Left renal pelvis (tissue), 4 donors: ENCODE measurements at regions not wholly inside any gene's neighbourhood (a gene's known extent, or its start where the extent isn't known, plus 50 kb on each side); places are given as distances from the start of the nearest gene placed in this dataset.

Experiments
- DNase-seq, 4 donors: peaks; one replicate each; pipeline ENCODE4 v3.0.0-alpha.2; 2013; ENCODE audit warnings: low read depth in 4 of 4, low spot score in 3 of 4

DNA sequence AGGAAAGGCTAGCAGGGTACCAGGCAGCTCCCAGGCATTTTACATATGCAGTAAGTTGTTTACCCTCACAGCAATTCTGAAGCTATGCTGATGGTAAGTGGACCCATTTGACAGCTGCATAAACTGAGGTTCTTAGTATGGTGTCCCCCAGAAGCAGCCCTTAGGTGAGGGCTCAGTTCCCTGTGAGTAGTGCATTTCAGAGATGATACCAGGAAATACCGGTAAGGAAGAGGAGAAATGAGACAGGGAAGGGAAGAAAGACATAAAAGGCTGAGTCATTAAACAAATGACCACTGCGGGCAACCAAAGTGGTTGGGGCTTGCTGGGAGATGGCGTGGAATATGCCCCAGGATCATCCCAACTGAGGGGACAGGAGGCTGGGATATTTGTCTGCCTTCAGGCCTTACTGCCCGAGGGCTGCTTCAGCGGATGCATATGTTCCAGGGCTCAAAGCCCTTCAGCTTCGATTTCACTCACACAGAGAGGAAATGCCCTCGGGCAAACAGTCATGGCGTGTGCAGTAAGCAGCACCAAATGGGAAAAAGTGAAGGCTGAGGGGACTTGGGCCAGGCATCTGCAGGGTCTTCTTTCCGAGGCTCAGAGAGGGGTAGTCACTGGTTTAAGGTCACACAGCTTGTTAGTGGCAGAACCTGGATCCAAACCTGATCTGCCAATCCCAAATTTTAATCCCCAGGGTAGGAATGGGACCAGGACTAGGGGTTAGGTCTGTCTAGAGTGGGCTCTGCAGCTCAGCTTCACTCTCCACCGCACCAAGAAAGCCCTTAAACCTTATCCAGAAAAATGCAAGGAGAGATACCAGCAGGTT lies 133.7 kb upstream of the RUNX3 start:
- DNase-seq = no peak

DNA sequence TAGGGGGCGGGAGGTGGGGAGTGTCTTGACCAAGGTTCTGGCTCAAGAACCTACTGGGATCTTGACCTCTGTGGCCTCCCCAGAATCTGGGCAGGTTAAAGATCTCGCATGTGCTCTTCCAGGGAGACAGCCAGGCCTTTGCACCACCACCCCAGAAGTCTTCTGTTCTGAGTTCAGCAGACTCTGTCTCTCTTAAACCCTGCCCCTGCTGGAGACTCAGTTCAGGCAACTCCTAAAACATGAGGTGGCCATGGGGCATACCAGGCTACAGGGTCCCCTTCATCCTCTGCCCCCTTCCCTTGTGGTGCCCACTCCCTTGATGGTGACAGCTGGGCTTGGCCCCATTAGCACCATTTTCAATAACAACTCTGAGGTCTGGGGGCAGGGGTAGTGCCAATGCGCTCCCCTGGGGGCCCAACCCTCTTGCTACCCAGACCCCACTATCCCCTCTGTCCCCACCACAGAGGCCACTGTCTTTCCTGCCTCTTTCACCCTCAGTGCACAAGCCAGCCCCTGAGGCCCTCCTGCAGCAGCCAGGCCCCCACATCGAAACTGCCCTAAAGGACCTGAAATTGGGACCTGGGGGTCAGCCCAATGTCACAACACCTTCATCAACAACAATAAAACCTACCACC lies 132.7 kb upstream of the RUNX3 start:
- no peak for DNase-seq

DNA sequence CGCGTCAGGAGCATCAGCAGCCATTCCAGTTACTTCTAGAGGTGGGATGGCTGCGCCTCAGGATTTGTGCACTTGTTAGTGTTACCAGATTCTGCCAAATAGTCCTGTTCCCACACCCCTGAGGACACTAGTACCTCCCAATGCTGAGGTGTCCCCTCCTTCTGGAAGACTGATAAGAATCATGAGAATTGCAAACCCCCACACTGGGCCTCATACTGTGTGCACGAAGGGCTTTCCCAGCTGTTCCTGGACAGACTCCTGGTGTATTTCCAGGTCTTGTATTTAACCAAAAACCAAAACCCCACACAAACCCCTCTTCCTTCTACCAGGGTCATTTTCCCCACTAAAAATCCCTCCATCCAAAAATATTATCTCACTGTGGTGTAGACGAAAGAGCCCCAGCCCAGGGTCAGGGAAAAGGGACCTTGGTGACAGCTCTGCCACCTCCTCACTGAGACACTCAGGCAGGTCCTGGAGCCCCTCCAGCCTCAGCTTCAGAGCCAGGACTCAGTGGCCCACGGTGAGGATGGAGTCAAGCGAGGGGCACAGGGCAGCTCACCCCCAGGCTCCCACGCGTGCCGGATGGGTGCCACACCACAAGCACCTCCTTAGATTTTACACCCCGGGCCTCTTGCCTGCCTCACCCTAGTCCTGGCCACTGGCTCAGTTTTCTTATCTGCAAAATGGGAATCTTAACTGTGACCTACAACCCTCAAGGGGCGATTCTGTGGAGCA lies 131.4 kb upstream of the RUNX3 start:
- DNase-seq = no peak

DNA sequence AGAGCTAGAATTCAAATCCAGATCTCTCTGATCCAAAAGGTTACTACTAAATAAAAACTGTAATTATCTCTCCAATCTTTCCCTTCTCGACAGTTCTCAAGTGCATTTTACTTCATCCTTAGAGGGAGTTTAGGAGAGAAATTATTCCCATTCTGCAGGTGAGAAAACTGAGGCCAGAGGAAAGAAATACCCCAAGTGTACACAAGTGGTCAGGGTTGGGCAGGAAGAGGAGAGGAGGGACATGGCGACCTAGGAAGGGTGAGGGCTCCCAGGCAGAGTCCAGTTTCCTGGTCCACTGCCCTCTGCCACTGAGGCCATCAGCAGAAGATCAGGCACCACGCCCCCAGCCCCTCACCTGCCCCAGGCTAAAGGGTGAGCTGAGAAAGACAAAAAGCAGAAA lies 127.1 kb upstream of the RUNX3 start:
- no peak for DNase-seq

DNA sequence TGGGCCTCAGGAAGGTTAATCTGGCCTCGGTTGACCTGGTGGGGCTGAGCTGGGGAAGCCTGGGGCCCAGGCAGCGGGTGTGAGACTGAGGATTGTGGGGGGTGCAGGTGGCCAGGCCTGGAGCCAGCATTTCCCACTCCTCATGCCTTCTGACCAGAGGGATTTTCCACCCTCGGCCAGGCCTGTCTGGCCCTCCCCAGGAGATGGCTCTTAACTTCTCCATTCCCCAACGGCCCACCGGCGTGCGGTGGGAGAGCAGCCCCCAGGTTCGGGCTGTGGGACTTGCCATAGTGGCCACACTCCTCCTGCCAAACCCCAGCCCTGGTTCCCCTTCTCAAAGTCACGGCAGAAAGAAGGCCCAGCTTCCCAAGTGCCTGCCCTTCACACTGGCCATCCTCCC lies 126.5 kb upstream of the RUNX3 start:
- no peak for DNase-seq

DNA sequence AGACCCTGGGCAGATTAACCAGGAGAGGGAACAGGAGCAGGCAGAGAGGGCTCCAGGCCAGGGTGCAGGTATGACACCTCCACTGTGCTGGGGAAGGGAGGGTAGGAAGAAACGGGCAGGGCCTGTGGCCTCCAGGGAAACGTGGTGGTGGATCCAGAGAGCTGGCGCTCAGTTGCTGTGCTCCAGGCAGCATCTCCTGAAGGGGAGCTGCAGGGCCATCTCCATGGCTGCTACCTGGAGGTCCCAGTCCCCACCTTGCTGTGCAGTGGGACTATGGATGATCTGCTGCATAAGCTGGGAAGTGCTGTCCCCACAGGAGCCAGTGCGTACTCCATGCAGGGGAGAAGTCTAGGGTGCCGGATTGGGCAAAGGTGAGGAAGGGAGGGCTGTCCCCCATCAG lies 125.9 kb upstream of the RUNX3 start:
- DNase-seq = no peak

DNA sequence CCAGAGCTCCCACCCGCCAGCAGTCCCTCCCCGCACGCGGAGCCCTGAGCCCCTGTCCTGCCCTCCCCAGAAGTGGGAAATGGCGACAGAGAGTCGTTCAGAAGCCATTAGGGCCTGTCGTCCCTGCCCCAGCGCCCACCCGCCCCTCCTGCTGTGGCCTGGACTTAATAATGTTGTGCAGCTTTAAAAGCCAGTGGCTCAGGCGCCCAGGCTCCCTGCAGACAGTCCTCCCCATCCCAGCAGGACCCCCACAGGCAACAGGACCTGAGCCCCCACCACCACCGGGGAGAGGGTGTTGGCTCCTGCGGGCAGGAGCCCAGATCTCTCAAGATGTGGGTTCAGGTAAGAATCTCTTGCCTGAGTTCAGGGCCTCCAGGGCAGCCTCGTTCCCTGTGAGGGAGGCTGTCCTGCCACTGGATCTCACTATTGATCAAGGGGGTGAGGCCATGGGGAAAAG lies 125.3 kb upstream of the RUNX3 start:
- no peak for DNase-seq

DNA sequence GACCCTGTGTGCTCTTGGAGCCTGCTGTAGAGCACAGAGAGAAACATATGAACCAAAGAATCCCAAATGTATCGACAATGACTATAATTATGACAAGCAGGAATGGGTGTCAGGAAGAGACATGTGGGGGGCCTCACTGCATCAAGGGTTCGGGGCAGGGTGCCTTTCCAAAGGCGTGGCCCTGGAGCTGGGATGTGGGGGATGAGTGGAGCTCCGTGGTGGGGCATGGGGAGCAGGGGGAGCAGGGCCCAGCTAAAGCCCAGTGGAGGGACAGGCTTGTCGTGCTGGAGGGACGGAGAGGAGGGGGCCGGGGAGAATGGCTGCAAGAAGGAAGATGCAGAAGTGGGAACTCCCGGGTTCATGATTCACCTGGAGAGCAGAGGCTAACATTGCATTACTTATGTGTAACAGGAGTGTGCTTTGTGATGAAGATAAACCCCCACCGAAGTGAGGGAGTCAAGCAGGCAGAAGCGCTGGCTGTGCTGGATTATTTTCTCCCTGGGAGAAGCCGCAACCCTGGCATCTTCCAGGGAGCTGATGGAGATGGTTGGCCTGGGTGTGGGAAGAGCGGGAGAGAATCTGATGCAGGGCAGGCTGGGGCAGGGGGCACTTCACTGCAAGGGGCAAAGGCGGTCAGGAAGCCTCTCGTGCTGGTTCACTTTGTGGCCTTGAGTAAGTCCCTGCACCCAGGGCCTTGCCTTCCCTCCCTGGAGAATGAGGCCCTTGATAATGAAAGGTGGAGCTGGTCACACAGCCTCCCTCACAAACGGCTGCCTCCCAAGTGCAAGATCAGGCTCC lies 124.6 kb upstream of the RUNX3 start:
- DNase-seq = no peak

DNA sequence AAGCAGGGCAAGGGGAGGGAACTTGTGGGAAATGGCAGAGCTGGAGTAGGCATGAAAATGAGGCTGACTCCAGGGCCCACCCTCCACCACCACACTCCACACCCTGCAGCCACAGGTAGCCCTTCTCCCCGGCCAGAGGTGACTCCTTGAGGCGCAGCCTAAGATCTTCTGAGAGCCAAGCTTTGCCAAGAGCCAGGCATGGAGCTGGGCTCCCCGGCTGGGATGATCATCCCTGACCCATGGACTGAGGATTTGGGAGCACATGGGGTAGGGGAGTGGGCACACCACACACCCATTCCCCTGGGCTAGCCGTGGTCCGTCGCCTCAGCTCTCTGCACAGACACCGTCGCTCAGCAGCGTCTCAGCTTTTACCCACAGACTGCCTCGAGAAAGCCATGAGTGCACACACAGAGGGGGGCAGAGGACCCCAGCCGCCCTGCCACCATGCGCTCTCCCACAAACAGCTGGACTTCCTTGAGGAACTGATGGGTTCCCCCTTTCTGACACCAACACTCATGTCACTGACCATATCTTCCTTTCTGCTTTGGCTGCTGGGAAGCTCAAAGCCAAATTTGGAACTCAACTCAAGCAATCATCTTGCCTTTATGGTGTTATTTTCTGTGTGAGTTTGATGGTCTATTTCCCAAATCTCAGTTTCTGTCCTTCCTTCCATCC lies 123.6 kb upstream of the RUNX3 start:
- no peak for DNase-seq

DNA sequence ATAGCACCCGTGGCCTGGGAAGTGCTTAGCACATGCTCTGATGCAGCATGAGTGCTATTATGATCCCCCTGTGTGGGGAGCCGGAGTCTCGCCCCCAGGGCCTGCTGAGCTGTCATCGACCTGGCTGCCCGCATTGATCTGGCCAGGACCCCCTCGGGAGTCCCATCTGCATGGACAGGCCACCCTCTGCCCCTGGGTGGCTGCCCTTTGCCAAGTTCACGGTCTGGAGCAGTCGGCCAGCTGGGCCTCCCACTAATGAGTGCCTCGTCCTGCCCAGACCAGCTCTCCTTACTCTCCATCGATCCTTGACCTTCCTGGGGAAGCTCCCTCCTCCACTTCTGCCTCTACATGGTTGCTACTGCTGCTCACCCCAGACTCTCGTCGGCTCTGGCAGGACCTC lies 121.8 kb upstream of the RUNX3 start:
- DNase-seq = no peak

DNA sequence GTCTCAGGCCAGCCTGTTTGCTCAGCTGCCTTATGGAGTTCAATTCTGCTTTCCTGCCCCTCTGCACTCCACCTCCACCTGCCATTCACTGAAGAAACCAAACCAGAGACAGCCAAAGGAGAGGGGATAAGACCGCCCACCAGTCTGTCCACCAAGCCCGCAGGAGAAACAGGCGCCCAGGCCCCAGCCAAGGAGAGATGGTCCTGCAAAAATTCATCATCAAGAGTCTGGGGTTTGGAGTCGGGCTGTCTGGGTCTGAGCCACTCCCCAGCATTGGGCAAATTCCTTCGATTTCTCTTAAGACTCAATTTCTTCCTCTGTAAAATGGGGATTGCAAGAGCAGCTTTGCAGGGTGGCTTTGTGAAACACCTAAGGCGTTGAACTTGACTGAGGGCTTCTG lies 121.4 kb upstream of the RUNX3 start:
- no peak for DNase-seq

DNA sequence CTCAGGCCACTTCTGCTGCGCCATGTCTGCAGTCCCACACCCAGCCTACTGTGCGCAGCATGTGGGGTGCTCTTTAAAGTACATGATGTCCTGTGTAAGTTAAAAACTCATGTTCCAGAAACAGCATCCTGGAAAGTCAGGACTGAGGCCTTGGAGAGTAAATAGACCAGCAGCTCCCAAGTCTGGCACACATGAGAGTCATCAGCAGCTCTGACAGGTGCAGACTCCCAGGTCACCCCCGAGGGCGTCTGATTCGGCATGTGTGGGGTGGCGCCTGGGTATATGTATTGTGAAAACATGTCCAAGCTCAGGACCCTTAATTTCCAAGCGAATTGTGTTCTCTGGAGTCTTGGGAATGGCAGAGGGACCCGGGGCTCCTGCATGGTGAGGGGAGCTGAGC lies 120.1 kb upstream of the RUNX3 start:
- DNase-seq = no peak

DNA sequence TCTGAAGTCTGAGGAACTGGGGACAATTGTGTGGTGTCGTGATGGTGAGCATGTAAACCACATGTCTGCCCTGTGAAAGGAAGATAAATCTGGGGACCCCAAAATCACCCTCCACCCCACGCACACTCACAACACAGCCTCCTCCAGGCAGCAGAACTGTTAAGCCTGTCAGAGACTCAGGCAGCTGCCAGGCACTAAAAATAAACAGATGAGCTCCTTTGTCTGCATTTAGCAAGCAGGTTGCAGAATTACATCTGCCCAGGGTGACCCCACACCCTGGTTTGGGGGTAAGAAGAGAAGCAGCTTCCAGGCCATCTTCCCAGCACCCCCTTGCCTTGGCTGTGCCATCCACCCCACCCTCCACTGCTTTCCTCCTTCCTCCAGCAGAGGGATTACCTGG lies 119.1 kb upstream of the RUNX3 start:
- no peak for DNase-seq

DNA sequence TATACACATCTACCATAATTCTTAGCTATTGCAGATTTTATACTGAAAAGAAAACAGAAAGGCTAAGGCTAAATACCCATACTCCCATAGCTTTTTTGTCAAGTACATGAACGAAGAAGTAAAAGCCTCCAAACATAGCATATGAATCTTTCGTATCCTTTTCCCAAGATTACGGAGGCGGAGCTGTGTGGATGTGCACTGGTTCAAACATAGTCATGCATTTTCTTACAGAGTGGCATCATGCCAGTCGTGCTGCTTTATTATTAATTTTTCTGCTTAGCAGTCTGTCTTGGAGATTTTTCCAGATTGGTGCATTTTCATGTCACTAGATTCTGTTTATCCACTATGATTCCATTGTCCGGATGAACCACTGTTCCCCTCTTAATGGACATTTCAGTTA lies 118.7 kb upstream of the RUNX3 start:
- DNase-seq = no peak

DNA sequence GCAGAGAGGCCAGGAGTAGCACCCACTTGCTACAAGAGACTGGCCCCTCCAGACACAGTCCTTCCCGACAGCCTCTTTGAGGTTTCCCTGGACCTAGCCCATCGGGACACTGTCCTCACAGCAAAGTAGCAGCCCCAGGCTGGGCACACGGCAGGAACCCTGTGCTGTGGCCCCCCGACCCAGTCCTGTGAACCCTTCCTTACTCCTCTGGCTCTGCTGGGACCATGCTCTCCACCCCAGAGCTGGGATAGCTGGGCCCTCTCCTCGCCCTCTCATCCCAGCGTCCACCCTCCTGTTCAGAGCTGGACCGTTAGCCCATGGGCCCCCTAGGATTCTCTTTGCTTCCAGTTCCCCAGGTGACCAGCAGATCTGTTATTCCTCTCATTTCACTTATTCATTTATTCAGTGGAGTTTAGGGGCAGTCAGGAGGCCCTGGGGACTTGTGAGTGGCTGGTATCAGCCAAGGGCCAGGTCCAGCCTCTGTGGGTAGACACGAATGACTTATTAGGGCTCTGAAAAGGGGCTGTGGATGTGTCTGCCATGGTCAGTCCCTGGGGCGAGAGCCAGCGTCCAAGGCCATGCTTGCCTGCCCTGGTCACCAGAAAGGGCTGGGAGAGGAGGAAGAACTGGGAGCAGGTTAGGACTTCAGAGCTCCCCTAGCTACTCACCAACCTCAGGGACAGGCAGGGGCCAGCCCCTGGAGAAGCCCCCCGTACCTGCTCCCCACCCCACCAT lies 117.6 kb upstream of the RUNX3 start:
- no peak for DNase-seq

DNA sequence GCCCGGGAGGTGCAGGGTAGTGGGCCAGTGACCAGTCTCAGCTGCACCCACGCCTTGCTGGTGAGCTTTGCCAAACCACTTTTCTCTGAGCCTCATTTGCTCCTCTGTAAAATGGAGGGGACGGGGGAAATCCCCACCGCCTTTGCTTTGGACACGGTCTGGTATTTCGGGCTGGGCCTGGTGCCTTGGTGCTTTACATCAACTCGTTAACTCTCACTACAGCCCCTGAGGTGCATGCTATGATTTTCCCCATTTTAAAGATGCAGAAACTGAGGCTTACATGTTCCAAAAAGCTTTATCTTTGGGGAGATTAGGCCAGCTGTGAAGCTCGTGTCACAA lies 116.1 kb upstream of the RUNX3 start:
- DNase-seq = no peak

DNA sequence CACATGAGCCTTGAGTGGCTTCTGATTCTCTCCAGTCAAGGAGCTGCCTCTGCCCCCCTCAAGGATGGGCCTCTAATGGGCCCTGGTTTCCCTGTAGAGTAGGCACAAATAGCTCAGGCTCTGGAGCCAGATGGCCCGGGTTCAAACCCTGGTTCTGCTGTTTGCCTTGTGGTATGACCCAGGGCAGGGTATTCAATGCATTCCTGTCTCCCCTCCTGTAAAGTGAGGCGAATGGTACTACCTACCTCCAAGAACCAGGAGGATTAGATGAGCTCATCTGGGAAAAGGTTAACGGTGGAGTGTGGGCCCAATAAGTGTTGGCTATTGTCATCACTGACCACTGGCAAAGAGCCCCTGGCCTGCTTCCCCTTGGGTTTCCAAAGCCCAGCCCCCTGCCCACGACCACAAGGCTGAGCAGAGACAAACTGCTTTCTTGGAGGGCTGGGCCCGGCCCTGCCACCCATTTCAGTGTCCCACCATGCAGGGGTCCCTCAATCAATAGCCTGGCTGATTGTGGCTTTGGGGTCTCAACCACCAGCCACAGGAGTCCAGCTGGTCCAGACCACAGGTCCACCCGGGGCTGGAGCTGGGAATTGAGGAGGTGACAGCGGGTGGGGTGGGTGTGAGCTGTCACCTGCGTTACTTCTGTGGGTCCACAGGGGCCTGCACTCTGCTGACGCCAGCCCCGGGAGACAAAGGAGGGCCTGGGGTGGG lies 115.6 kb upstream of the RUNX3 start:
- no peak for DNase-seq

DNA sequence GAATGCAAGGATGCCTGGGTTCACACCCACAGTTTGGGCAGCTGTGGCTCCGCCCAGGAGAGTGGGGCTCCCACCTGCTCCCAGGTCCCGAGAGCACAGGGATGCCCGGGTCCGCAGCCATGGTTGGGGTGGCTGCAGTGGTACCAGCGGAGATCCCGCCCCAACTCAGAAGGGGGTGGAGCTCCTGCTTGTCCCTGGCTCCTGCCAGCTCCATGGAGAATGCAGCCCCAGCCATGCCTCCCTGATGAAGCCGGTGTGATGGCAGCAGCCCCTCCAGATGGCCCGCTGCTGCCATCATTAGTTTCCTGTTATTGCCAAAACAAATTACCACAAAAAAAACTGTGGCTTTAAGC lies 113.1 kb upstream of the RUNX3 start:
- DNase-seq = no peak
